ENCODE measurements at regions not wholly inside any gene's neighbourhood (a gene's known extent, or its start where the extent isn't known, plus 50 kb on each side); places are given as distances from the start of the nearest gene placed in this dataset.
A peak's percentile ranks its signal among the peaks of the same experiment; 100 is the strongest.
"Not testable (repeated sequence)": the region's sequence is repeated elsewhere in the genome, so short reads cannot be mapped to it uniquely, and the experiment has no call there.

DNA sequence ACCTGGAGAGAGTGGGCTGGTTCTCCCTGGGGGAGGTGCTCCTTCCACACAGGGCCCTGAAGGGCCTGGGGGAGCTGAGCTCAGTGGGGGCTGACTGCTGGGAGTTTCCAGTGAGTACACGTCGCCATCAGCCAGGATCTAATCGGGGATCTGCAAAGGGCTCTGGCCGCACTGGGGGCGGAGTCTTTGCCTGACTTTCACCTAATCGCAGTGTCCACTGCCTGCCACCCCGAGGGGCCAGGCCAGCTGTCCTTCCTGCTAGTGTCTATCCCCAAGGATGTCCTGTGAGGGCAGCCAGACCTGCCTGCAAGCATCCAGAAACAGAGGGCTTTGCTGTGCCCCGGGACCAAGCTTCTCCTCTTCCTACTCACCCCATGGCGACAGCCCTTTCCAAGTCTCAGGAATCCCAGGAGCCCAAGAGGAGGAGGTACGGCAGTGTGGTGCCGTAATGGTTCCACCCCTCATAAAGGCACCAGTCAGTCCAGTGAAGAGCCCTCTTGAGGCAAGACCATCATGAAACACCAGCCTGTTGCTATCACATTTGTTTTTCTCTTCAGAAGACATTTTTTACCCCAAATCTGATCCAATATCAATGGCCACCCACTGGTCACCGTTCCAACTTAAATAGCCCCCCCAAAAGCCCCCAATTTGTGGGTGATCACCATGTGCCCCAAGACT, 243.1 kb upstream of the ECI2 start:
- no peak for DNase-seq (ENCODE audit: low read depth in 3 of 3)

DNA sequence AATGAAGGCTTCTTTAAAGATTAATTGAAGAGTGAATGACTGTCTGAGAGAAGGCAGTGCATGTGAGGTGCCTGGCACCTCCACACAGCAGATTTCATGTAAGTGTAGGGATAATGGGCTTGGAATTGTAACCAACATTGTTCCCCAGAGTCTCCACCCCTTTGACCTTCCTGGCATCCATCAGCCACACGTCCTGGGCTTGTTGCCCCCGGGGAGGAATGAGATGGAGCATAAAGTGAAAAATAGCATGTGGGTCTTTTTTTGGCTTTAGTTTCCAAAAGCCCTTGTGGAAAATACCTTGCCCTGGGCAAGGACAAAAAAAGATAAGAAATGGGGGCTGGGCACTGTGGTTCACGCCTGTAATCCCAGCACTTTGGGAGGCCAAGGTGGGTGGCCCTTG, 242.2 kb upstream of the ECI2 start:
- no peak for DNase-seq (ENCODE audit: low read depth in 3 of 3)

DNA sequence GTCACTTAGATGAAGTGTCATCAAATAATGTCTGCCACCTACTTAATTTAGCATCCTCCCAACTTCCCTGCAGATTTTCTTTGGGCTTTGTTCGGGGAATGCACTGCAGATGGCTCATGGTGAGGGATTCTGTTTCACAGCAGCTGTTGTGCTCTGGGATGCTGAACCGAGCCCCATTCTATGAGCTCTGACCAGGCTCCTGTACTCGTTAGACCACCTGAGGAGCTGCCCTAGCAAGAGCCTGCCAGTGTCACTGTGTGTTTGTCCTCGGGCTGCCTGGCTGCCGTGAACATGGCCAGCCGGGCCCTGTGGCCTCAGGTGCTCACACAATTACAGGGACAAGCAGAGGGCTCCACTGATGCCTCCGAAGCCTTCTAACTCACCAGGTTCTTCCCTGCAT, 238.8 kb upstream of the ECI2 start:
- DNase-seq (ENCODE audit: low read depth in 3 of 3) = no peak

DNA sequence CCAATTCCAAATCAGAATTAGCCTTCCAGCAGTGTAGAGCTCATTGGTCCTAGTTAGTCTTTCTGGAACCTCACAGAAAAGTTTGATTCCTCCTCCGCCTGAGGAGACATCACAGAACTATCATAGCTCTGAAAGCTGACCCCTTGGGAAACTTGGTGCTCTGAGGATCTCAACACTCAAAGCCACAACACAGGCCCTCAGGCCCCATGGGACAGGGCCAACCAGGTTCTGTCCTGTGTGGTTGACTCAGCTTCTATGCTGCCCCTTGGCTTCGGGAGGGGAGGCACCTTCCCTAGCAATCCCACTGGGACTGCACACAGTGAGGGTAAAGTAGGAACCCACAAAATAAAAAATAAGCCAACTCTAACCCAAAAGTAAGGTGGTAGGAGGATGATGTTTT, 237.5 kb upstream of the ECI2 start:
- DNase-seq (ENCODE audit: low read depth in 3 of 3) = no peak

DNA sequence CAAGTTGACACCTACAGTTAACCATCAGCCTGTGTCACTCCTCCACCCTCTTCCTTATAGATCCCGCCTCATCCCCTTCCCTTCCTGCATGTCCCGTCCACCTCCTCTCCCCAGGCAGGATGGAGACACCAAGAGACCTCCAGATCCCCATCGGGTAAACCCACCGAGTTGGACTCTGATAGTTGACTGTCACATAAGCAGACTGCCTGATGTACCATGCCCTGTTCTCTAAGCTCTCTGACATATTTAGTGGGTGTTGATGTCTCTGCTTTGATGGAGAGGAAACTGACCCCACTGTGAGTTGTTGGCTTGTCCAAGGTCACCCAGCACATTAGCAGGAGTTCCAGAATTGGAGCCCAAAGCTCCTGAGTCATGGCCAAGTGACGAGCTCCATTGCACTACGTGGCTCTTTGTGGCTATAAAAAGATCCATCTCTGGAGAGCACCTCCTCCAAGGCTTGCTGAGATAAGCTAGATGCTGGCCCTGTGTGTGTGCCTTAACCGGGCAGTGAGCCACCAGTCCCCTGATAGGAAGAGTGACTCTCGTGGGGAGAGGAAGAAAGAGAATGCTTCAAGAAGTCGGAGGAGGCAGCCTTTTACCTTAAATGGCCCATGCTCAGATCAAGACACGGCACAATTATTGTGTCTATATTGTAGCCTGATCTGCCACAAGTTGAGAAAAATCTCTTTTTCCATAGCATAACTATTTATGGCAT, 236.0 kb upstream of the ECI2 start:
- no peak for DNase-seq (ENCODE audit: low read depth in 3 of 3)

DNA sequence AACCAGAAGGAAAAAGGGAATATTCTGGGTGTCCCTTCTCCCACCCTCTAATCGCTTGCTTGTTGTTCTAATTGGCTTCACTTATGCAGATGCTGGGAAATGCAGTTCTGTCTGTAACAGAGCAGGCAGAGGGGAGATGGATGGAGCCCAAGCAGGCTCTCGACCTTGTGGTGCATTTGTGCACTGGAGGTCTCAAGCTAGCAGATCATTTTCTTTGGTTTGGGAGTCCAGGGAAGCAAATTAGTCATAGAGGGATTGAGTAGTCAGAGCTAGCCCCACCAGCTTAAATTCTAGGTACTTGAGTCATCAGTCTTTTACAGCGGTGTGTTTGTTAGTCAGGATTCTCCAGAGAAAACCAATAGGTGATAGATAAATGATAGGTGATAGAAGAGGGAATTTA, 234.7 kb upstream of the ECI2 start:
- DNase-seq (ENCODE audit: low read depth in 3 of 3) = no peak

DNA sequence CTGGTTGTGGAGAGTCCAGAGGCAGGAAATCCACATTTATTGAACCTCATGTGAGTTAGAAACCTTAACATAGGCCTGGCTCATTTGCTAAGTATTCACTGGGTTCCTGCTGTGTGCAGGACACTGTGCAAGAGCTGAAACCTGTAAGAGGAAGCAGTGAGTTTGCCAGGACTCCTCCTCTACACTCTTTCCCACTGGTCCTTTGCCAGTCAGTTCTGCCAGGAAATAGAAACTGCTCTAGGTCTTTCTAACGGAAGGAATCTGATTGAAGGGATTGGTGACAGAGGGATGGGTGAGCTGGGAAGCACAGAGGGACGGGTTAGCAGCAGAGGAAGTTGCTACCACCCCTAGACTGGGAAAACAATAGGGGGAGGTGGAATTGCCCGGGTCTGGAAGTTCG, 234.2 kb upstream of the ECI2 start:
- no peak for DNase-seq (ENCODE audit: low read depth in 3 of 3)

DNA sequence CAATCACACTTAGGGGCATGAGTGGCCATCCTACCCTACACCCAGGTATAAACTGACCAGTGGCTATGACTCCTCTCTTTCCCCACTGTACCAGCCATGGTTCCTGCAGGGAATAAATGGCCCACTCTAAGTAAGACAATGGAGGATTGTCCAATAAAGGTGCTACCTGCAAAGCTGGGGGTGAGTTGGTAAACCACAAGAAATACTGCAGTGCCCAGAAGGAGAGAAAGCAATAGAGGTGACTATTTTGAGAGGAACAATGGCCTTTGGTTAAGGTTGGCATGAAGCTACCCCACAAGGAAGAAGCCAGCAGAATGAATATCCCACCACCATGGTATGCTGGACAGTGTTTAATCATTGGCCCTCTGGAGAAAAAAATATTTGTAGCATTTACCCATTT, 233.3 kb upstream of the ECI2 start:
- no peak for DNase-seq (ENCODE audit: low read depth in 3 of 3)

DNA sequence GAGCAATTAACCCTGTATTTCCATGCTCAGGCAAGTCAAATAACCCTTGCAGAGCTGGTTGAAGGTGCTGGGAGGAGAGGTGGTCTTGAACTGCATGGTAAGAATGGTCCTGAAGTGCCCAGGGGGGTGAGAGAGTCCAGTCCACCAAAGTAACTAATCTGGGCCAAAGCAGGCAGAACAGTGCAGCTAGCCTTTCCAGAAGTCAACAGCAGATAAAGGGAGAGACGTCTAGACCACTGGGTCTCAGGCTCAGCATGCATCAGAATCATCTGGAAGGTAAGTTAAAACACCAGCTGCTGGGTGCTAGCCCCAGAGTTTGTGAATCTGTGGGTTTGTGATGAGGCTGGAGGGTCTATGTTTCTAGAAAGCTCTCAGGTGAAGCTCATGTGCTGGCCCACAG, 232.3 kb upstream of the ECI2 start:
- DNase-seq (ENCODE audit: low read depth in 3 of 3) = no peak

DNA sequence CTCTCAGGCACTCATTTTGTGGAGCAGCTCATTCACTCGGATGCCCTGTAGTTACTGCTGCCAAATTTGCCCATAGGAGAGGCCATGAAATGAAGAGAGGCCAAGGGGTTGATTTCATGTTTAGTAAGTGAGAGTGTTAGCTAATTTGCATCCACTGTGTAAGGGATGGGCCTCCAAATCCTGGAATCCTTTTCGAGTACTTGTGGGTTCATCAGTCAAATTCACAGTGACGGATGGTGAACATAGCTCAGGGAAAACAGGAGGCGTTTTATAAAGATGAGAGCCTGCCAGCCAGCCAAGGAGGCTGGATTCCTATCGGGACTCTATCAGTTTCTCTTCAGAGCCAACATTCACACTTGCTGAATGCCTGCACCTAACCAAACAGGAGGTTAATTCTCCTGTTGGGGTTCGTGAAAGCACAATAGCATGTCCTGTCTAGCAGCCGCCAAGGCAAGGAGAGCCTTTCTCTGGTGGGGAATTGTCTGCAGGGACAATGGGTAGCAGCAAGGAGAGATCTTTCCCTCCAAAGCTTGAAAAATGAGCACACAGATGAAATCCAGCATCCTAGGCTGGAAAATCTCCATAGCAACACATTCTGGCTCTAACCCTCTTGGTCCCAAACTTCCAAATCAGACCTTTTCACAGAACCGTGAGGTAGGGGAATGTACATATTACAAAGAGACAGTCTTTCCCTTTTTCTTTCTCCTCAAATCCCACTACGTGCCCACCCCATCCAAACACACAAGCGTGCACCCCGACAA, 231.4 kb upstream of the ECI2 start:
- no peak for DNase-seq (ENCODE audit: low read depth in 3 of 3)

DNA sequence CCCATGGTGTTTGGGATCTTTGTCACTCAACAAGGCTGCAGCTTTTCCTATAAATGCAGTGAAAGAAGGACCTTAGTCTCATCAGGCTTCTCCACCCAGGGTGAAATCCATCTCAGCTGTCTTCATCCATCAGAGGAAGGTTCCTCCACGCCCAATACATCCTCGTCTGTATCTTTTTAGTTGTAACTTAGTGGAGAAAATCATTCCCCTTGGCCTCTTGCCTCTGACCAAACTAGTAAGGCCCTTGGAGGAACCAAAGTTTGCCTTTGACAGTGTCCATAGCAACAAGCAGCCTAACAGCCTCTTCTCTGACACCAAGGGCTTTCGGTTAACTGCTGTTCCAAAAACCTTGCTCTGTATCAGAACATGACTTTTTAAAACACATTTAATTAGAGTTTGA, 230.3 kb upstream of the ECI2 start:
- no peak for DNase-seq (ENCODE audit: low read depth in 3 of 3)

DNA sequence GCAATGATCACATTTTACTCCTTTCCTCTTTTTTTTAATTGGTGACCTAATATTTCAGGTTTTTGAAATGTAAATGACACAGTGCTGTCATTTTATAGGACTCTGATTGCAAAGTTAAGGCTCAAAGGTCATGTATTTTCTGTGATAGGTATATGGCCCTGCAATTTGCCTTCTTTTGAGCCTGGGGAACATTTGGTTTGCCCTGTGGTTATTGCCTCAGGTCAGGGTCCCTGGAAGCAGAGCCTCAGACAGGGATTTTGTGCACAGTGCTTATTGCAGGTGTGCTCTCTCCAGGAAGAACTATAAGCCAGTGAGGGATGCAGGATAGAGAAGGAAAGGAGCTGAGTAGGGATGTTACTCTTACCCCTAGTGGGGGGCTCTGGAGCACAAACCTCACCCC, 229.3 kb upstream of the ECI2 start:
- DNase-seq (ENCODE audit: low read depth in 3 of 3) = no peak

DNA sequence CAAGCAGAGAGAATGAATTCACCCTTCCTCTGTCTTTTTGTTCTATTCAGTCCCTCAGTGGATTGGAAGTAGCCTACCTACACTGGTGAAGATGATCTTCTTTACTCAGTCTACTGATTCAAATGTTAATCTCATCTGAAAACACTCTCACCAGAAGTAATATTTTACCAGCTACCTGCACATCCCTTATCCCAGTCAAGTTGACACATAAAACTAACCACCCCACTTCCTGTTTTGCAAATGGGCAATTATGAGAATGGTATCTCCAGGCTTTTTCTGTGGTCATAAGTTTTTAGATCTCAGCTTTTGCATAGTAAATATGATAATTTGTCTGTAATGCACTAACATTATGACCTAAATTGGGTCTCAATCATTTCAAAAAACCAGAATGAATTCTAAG, 228.8 kb upstream of the ECI2 start:
- no peak for DNase-seq (ENCODE audit: low read depth in 3 of 3)

DNA sequence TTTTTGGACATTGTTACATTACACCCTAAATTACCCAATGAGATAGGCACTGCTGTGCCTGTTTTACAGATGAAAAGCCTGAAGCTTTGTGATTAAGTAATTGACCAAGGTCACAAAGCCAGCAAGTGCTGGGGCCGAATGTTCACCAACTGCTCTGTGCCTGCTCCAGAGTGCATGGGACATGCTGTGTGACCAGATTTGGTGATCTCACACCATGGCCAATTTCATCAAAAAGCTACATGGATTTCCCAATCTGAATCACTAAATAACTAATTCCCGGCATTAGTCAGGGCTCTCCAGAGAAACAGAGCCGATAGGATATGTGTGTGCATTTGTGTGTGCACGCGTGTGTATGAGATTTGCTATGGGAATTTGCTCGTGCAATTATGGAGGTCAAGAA, 228.3 kb upstream of the ECI2 start:
- DNase-seq (ENCODE audit: low read depth in 3 of 3) = no peak

DNA sequence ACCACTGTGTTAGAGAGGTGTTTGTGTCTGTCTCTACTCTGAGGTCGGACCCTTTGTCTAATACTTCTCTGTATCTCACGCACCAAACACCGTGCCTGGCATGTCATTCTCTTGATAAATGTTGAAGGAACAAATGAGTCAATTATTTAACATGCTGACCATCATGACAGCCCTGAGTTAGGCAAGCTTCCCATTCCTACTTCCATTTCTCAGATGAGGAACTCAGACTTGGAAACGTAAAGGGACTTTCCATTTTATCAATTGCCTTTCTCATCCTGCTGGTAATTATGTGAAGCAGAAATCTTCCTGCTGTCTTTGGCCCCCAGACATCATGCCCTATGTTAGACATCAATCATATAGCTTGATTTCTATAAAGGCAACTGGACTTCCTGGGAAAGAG, 227.0 kb upstream of the ECI2 start:
- no peak for DNase-seq (ENCODE audit: low read depth in 3 of 3)

DNA sequence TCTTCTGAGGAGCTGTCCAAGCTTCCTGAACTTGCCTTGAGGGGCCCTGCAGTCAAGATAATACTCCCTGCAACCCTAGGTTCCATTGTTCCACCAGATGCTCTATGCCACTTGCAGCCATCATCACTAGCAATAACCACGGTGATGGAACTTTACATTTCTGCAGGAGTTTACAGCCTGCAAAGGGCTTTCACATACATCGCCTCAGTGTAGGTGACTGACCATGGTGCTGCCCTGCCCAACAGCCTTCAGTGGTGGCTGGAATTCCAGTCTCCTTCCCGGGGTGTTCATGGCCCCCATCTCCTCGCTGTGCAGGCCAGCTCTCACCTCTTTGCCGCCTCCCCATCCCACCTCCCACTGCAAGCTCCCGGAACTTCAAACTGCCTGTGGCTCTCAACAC, 225.5 kb upstream of the ECI2 start:
- DNase-seq (ENCODE audit: low read depth in 3 of 3) = no peak

DNA sequence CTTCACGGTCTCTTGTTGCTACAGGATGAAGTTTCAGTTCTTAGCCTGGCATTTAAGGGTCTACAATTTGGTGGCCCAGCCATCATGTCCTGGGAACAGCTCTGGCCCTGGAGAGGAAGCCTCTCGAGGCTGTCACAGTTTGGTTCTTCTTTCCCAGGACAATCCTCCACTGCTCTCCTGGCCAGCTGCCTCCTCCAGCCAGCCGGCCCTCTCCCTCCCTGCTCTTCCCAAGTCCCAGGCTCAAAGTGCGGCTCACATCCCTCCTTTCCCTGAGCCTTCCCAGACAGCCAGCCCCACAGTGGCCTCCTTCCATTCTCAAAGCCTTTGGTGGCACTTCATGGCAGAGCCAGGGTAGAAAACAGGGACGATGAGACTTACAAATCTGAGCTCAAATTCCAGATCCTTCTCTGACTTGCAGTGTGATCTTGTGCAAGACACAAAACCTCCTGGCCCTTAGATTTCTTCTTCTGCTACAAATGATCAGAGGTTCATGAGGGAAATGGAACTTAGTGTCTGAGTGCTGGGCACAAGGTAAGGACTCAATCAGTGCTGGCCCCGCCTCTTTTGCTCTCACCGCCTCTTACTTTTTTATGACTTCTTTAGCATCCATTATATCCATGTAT, 223.8 kb upstream of the ECI2 start:
- DNase-seq (ENCODE audit: low read depth in 3 of 3) = no peak

DNA sequence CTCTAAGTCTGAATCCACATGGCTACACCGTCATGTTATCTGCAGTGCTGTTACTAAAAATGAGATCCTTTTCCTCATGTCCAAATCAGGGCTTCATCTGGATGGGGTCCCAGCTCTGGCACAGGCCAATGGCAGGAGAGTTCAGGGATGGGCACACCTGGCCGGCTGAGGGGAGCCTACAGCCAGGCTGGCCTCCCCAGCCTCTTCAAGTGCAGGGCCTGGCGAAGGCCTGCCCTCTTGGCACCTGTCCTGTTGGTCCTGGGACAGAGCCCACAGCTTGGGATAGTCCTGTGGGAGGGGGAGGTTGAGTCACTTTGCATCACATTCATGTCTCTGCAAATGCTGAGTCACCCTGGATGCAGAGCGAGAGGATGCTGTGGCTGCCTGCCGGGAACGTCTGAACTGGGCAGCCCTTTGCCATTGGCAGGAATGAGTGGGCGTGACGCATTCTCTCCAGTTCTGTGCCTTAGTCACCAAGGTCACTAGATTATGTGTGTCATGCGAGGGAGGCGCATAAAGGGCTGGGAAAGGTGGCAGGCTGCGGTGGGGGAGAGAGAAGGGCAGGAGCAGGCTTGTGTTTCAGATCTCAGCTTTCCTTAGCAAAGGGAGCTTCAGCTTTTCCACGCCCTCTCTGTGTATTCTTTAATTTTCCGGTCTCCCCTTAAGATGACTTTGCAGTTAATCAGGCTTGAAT, 223.2 kb upstream of the ECI2 start:
- DNase-seq (ENCODE audit: low read depth in 3 of 3) = peak; percentile 20 to 35 (median 29)

DNA sequence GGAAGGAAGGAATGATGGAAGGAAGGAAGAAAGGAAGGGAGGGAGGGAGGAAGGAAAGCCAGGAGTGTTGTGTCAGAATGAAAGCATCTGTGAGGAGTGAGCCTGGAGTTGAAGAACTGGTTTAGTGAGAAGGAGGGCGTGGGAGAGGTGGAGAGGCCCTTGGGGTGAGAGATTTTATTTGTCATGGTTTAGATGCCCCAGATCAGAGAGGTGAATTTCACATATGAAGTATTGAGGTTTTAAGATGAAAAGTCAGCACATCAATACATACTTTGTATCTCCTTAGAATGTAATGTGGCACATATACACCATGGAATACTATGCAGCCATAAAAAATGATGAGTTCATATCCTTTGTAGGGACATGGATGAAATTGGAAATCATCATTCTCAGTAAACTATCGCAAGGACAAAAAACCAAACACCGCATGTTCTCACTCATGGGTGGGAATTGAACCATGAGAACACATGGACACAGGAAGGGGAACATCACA, 222.3 kb upstream of the ECI2 start:
- not testable (repeated sequence) for DNase-seq (ENCODE audit: low read depth in 3 of 3)

DNA sequence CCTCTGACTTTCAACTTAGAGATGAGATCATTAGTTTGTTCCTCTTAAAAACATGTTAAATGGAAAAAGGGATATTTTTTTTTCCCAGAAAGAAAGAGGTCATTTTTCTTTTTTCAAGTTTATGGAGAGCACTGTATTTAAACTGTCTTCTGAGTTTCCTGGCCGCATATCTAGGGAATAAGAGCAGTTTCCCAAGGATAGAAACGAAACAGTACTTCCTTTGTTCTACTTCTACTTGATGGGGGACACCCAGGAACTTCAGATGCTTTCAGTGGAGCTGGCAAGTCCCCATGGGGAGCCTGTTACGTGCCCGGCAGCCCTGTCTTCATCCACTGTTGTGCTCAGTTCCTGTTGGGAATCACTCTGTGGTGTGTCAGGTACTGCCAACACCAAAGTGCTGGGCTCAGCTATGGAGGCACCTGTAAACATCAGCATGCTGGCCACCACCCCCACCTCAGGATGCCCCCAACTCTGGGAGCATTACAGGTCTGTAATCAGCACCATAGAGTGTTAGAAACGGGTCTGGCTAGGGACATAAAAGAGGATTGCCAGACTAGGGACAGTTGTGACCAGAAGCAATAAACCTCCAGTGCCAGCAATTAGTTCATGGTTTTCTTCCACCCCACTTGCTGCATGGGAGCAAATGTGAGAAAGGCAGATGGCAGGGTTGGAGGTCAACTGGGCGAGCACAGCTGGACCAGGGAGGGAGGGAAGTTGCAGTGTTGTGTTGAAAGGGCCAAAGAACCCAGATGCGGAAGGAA, 221.7 kb upstream of the ECI2 start:
- no peak for DNase-seq (ENCODE audit: low read depth in 3 of 3)

DNA sequence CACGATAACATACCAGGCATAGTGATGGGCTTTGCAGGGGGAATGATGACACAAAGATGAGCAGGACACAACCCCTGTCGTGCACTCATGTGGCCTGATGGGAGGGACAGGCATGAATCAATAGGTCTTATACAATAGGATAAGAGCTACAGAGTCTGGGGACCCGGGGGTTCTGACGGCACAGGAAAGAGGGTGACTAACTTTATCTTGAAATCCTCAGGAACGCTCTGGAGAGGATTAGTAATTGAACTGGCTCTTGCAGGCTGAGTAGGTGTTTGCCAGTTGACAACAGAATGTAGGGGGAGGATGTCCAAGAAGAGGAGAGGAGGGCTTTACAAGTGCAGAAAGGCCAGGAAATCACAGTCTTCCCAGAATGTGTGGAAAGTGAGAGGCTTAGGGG, 219.9 kb upstream of the ECI2 start:
- no peak for DNase-seq (ENCODE audit: low read depth in 3 of 3)

Measured in stimulated activated CD4-positive, alpha-beta T cell treated with anti-CD3 and anti-CD28 coated beads, TNF-alpha, amount 100 ng/mL, for 48 hours (primary cell).